GM18868 (cell line): ENCODE measurements at regions not wholly inside any gene's neighbourhood (a gene's known extent, or its start where the extent isn't known, plus 50 kb on each side); places are given as distances from the start of the nearest gene placed in this dataset.
A peak's percentile ranks its signal among the peaks of the same experiment; 100 is the strongest.
"Not testable (repeated sequence)": the region's sequence is repeated elsewhere in the genome, so short reads cannot be mapped to it uniquely, and the experiment has no call there.

Experiments used
- ATAC-seq: cut with Tn5 transposase; IDR thresholded peaks from one replicate; pipeline ENCODE4 v1.9.1; 2021; ENCODE audit warnings: mild to moderate bottlenecking, moderate library complexity; ENCODE audit not compliant: unreplicated experiment

- ATAC-seq: no peak
These were observed 275.7 kb upstream of the STXBP5 start for GRCh38 chr6:146928503-146928902.

- ATAC-seq: no peak
These were observed 273.0 kb upstream of the STXBP5 start for GRCh38 chr6:146931214-146931613.

GRCh38 chr6:146937316-146937715, 266.9 kb upstream of the STXBP5 start:
- ATAC-seq: no peak

GRCh38 chr6:146938266-146938665, 266.0 kb upstream of the STXBP5 start:
- ATAC-seq: no peak

- ATAC-seq: not testable (repeated sequence)
These were observed 264.8 kb upstream of the STXBP5 start for GRCh38 chr6:146939456-146939855.

- no peak for ATAC-seq
These were observed 260.6 kb upstream of the STXBP5 start for GRCh38 chr6:146943664-146944063.

GRCh38 chr6:146944077-146944476, 260.1 kb upstream of the STXBP5 start:
- ATAC-seq: no peak

GRCh38 chr6:146944809-146945208, 259.4 kb upstream of the STXBP5 start:
- ATAC-seq: no peak

GRCh38 chr6:146946559-146946958, 257.7 kb upstream of the STXBP5 start:
- ATAC-seq: no peak

- no peak for ATAC-seq
These were observed 255.4 kb upstream of the STXBP5 start for GRCh38 chr6:146948790-146949342.

- no peak for ATAC-seq
These were observed 254.8 kb upstream of the STXBP5 start for GRCh38 chr6:146949425-146949824.

GRCh38 chr6:146950351-146950835, 253.8 kb upstream of the STXBP5 start:
- peak; percentile 56 for ATAC-seq

GRCh38 chr6:146955570-146955969, 248.6 kb upstream of the STXBP5 start:
- ATAC-seq: no peak

- ATAC-seq: no peak
These were observed 246.8 kb upstream of the STXBP5 start for GRCh38 chr6:146957181-146958093.

GRCh38 chr6:146961831-146962230, 242.4 kb upstream of the STXBP5 start:
- ATAC-seq: no peak

- ATAC-seq: no peak
These were observed 241.9 kb upstream of the STXBP5 start for GRCh38 chr6:146962329-146962728.

GRCh38 chr6:146965110-146965689, 239.0 kb upstream of the STXBP5 start:
- no peak for ATAC-seq

- ATAC-seq: no peak
These were observed 236.0 kb upstream of the STXBP5 start for GRCh38 chr6:146968041-146968760.

- ATAC-seq: no peak
These were observed 231.7 kb upstream of the STXBP5 start for GRCh38 chr6:146972546-146972945.

- ATAC-seq: no peak
These were observed 229.9 kb upstream of the STXBP5 start for GRCh38 chr6:146974351-146974750.

- ATAC-seq: no peak
These were observed 229.1 kb upstream of the STXBP5 start for GRCh38 chr6:146975093-146975492.
